GM19455 (cell line): ENCODE measurements at regions not wholly inside any gene's neighbourhood (a gene's known extent, or its start where the extent isn't known, plus 50 kb on each side); places are given as distances from the start of the nearest gene placed in this dataset.

Source experiments
- ATAC-seq: cut with Tn5 transposase; IDR thresholded peaks from one replicate; pipeline ENCODE4 v1.9.1; 2021; ENCODE audit not compliant: unreplicated experiment

DNA sequence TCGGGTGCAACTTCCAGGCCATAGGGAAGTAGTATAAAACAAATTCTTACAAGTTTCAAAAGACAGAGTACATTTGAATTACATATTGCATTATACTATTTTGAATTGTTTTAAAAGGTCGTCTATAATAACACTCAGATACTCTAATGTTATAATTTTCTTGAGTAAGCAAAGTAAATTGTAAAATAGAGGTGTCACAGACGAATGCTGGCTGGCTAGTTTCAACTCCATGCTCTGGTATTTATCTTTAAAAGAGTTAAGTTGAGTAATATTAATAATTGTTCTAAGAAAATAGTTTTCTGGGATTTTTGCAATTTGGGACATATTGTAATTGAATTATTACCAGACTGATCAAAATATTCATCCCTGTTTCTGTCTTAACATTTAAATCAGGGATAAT, 764.9 kb downstream of the TECRL start:
- ATAC-seq, result no peak

- ATAC-seq, result no peak
Observed at GRCh38 chr4:63637270-63637669, 772.0 kb downstream of the TECRL start.

DNA sequence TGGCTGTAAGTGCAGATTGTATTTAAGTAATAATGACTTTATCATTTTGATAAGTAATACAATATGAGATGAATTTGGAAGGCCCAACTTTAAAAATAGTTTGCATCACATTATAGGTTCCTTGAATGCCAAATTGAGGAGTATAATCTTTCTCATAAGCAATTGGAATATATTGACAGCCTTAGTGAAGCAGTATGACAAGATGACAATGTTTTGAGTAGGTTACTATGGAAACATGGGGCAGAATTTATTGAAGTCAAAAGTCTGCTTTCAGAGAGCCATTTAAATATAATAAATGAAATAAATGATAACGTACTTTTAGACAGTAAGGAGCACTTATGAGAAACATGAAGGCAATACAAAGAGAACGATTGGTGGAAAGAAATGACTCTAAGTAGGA, 776.4 kb downstream of the TECRL start:
- no peak for ATAC-seq

DNA sequence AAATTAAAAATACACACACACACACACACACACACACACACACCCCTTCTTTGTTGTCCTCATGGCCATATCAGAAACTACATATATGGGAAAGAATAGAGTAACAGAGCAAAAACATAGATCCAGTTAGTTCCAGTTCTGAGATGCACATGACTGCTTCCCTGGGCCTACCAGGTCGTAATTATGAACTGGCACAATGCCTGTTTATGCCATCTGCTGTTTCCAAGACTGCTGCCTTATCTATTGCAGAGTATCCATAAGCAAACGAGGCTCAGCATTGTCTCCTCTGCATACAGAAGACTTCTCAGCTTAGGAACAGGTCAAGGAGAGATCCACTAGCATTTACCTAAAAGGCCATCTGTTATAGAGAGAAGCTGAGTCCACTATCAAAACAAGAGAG, 789.0 kb downstream of the TECRL start:
- no peak for ATAC-seq

DNA sequence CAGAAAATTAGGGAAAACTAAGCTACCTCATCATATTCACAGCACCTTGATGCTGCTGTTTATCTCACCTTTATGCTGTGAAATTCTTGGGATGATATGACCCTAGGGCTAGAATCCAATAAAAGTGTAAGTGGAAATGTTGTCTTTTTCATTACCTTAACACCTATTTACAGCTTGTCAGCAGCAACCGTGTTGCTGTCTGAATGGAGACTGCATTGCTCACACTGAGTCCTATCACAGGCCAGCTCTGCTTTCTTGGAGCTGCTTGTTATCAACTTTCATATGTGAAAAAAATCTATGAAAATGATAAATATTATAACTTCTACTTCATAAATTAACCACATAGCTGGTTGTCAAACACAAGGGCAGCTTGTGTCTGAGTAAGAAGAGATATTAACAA, 789.5 kb downstream of the TECRL start:
- no peak for ATAC-seq

GRCh38 chr4:63618883-63619718, 790.1 kb downstream of the TECRL start:
- ATAC-seq, result no peak

DNA sequence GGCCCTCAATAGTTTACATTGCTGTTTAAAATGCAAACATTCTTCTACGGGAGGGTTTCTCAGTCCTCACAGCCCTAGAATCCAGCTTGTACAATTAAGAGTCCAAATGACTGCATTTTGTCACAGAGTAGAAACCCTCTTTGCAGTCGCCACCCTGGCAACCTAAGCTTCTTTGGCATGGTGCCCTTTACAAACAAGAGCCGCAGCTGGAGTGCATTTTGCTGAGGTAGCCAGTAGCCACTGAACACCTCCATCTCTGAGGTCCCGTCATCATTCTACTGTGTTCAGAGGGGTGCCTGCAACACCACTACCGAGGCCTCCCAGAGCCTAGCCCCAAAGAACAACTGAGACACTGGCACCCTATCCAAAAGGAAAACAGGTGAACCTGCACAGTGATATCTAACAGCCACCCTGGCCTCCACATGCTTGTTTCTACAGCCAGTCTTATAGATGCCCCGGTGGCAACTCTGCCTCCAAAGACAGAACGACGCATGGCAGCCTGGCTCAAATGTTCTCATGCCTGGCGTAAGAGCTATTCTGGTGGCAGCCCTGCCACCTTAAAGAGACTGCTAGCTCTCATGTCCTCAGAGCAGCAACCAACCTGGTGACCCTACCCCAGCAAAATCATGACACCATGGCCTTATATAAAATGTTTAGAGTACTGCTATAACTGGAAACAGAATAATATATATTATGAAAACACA, 801.9 kb downstream of the TECRL start:
- ATAC-seq, result no peak

GRCh38 chr4:63589796-63590195, 819.5 kb downstream of the TECRL start:
- no peak for ATAC-seq

GRCh38 chr4:63583561-63583960, 825.7 kb downstream of the TECRL start:
- no peak for ATAC-seq

DNA sequence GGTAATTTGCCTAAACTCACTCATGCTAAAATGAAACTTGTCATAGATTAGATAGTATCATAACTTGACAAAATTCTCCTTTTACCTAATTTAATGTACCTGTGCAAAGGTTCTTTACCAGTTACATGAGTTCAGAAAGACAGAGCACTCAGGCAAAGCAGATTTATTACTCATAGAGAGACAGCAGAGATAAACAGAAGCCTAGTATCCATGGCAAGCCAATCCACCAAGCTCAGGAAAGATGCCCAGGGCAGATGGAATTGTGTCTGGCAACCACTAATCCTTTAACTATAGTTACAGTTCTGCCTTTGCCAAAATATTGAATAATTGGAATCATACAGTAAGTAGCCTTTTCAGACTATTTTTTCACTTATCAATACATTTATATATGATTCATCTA, 826.2 kb downstream of the TECRL start:
- no peak for ATAC-seq

DNA sequence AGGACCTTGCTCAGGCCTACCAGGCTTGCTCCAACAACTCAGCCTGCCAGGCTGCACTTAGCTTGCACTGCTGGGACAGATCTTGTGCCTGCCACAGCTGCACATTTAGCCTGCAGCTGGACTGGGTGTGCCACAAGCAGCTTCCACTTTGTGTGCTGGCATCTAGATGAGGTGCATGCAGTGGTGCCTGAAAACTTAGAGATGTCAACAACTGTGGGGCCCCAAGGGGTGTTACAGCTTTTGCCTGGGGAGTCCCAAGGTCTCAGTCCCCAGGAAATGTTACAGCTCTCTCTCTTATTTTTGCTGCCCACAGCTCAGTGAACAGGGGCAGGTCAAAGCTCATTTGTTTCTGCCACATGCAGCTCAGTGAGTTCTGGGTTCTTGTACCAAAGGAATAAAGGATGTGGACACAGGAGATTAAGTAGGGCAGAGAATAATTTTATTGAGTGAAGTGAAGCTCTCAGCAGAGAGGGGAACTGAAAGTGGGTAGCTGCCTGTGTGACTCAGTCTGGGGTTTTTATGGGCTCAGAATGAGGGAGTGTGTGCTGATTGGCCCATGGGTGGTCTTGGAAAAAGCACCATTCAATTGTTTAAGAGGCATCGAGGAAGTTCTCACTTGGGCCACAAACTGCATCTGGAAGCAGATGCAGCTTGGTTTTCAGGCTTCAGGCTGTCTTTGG, 828.3 kb downstream of the TECRL start:
- no peak for ATAC-seq

- ATAC-seq, result no peak
Observed at GRCh38 chr4:63578383-63578782, 830.9 kb downstream of the TECRL start.

DNA sequence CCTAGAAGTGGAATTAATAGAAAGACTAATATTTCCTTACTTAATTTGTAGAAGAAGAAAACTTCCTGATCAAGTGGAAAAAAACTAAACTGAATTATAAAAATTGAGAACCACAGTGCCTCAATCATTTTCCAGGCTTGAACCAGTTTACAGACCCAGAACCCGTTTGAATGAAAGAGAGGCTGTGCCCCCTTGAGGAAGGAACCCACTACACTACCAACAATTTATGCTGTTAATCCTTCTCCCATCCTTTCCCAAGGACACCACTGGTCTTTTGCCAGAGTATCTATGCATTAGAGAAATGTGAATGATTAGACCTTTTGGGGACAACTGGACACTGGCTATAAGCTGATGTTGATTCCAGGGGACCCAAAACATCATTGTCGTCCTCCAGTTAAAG, 842.6 kb downstream of the TECRL start:
- no peak for ATAC-seq

- no peak for ATAC-seq
Observed at GRCh38 chr4:63563288-63564014, 845.8 kb downstream of the TECRL start.

GRCh38 chr4:63558709-63559108, 850.5 kb downstream of the TECRL start:
- ATAC-seq, result no peak

DNA sequence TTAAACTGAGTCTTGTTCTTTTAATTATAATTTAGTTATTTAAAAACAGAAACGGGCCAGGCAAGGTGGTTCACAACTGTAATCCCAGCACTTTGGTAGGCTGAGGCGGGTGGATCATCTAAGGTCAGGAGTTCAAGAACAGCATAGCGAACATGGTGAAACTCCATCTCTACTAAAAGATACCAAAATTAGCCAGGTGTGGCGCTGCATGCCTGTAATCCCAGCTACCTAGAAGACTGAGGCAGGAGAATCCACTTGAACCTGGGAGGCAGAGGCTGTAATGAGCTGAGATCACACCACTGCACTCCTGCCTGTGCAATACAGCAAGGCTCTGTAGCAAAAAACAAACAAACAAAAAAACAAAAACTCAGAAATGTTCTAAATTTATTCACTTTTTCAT, 852.9 kb downstream of the TECRL start:
- ATAC-seq, result no peak

DNA sequence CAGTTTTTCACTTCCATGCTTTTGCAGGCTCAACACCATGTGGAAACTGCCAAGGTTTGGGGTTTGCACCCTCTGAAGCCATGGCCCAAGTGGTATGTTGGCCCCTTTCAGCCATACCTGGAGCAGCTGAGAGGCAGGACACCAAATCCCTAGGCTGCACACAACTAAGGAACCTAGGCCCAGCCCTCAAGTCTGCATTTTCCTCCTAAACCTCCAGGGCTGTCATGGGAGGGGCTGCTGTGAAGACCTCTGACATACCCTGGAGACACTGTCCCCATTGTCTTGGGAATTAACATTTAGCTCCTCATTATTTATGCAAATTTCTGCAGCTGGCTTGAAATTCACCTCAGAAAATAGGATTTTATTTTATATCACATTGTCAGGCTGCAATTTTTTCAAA, 856.1 kb downstream of the TECRL start:
- no peak for ATAC-seq

GRCh38 chr4:63541828-63542227, 867.4 kb downstream of the TECRL start:
- ATAC-seq, result no peak

DNA sequence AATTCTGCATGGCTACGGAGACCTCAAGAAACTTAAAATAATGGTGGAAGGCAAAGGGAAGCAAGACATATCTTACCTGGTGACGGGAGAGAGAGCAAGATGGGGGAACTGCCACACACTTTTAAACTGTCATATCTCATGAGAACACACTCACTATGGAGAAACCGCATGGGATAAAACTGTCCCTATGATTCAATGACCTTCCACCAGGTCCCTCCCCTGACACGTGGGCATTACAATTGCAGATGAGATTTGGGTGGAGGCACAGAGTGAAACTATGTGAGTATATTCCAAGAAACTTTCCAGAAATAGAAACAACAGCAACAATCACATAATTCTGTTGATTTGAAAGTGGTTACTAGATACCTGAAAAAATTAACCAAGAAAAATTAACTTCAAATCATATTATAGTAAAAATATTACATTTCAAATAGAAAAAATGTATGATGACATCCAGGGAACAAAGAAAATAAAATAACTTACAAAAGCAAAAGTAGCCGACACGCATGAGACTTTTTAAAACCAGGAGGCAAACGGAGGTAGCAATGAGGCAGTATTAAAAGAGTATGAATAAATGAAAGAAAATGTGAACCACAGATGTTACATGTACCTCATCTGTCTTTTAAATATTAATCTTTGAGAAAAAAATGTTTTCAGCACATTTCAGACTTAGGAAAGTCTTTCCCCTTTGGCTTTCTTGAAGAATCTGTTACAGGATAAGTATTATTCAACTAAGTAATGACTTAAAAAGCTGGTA, 879.5 kb downstream of the TECRL start:
- ATAC-seq, result no peak

- no peak for ATAC-seq
Observed at GRCh38 chr4:63528256-63528991, 880.8 kb downstream of the TECRL start.
